ENCODE measurements at regions not wholly inside any gene's neighbourhood (a gene's known extent, or its start where the extent isn't known, plus 50 kb on each side); places are given as distances from the start of the nearest gene placed in this dataset.

DNA sequence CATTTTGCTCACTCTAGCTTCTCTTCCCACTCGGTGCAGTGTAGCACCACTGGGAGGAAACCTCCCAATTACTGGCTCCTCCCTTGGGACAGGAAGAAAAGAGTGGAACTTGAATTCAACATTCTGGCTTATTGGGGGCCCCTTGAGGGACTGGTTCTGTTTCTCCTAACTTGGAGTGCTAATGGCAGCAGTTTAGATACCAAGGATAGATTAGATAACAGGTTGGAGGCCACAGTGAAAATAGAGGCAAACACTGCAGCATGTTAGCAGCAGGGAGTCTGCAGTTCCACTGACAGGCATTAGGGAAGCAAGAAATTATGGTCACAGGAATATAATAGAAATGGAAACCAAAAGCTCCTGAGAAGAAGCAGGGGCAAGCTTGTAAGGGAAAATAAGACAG, 322.0 kb downstream of the ABCC12 start (continued):
- TF ChIP-seq, protein P1, sequence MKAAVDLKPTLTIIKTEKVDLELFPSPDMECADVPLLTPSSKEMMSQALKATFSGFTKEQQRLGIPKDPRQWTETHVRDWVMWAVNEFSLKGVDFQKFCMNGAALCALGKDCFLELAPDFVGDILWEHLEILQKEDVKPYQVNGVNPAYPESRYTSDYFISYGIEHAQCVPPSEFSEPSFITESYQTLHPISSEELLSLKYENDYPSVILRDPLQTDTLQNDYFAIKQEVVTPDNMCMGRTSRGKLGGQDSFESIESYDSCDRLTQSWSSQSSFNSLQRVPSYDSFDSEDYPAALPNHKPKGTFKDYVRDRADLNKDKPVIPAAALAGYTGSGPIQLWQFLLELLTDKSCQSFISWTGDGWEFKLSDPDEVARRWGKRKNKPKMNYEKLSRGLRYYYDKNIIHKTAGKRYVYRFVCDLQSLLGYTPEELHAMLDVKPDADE (IDR thresholded peaks at IDR 0.05) = no peak
- TF ChIP-seq JUNB (IDR thresholded peaks at IDR 0.05; ENCODE audit: unreplicated experiment) = no peak
- no peak for TF ChIP-seq STAT1 (IDR thresholded peaks at IDR 0.05; ENCODE audit: unreplicated experiment)
- TF ChIP-seq POLR2AphosphoS5 (IDR thresholded peaks at IDR 0.05; ENCODE audit: low read depth) = no peak

DNA sequence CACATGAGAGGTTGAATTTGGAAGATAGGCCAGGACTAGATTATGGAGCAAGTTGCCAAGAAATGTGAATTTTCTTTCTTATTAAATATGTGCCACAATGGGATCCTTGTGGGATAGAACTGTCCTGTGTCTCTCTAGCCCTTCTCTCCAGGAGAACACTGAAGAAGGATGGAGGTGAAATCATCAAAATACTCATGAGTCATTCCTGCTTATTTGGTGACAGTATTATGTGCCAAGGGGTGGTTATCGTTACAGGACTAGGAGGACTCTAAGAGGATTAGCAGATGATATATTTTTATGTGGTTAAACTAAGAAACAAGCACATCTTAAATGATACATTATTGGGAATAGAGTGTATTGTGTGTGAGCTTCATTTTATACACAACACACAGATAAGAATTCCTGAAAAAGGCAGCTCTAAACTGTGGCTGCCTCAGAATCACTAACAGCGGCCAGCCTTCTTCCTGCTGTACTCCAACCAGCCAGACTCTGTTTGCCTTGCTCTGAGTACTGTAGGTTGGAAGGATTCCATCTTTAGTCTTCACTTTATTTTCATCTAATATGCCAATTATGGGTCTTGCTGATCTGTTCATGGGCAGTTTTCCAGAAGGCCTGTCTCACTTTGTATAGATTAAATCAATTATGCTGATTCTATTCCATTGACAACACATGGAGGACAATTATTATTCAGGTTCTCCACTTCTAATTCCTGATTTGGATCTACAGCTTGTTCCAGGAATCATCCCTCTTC, 325.8 kb downstream of the ABCC12 start:
- Mint-ChIP-seq H3K27ac (no peak overlapping the region), H3K4me3 (no peak overlapping the region), H3K9me3 (peaks cover 33% of the 10 kb centered on the region), H3K27me3 (ENCODE audit: insufficient read depth, low read depth, poor library complexity) (no peaks in the 10 kb centered on the region), H3K36me3 (ENCODE audit: low read depth) (peaks cover 17% of the 10 kb centered on the region), H3K4me1 (no peaks in the 10 kb centered on the region)
- H3F3A ChIP-seq (replicated peaks; ENCODE audit: low read depth) = no peaks in the 10 kb centered on the region
- no peaks in the 10 kb centered on the region for H4K20me1 ChIP-seq (replicated peaks; ENCODE audit: insufficient read depth)
- H3K27ac ChIP-seq (ENCODE audit: low read depth) = no peak overlapping the region
- H3K4me3 ChIP-seq = no peak overlapping the region
- no peak overlapping the region for H3K4me2 ChIP-seq
- no peaks in the 10 kb centered on the region for H3K79me2 ChIP-seq (replicated peaks; ENCODE audit: insufficient read depth)
- H3K9me2 ChIP-seq (ENCODE audit: insufficient read depth) = peaks cover 27% of the 10 kb centered on the region; the same call in 1 of the 2 replicates
- DNase-seq (ENCODE audit: low spot score) (no peak), ATAC-seq (no peak)
- no peaks in the 10 kb centered on the region for H3K4me1 ChIP-seq (ENCODE audit: insufficient read depth)
- TF ChIP-seq ZNF114 (CRISPR knock-in tag; IDR thresholded peaks at IDR 0.05) = no peak
- no peak for TF ChIP-seq EZH2 (IDR thresholded peaks at IDR 0.05; ENCODE audit: low read depth, unreplicated experiment)
- no peak for TF ChIP-seq POLR2AphosphoS5 (IDR thresholded peaks at IDR 0.05; ENCODE audit: low read depth)
- no peak for TF ChIP-seq NANOG (IDR thresholded peaks at IDR 0.05; ENCODE audit: borderline replicate concordance)
- TF ChIP-seq JUNB (IDR thresholded peaks at IDR 0.05; ENCODE audit: unreplicated experiment) = no peak
- TF ChIP-seq, protein P2, sequence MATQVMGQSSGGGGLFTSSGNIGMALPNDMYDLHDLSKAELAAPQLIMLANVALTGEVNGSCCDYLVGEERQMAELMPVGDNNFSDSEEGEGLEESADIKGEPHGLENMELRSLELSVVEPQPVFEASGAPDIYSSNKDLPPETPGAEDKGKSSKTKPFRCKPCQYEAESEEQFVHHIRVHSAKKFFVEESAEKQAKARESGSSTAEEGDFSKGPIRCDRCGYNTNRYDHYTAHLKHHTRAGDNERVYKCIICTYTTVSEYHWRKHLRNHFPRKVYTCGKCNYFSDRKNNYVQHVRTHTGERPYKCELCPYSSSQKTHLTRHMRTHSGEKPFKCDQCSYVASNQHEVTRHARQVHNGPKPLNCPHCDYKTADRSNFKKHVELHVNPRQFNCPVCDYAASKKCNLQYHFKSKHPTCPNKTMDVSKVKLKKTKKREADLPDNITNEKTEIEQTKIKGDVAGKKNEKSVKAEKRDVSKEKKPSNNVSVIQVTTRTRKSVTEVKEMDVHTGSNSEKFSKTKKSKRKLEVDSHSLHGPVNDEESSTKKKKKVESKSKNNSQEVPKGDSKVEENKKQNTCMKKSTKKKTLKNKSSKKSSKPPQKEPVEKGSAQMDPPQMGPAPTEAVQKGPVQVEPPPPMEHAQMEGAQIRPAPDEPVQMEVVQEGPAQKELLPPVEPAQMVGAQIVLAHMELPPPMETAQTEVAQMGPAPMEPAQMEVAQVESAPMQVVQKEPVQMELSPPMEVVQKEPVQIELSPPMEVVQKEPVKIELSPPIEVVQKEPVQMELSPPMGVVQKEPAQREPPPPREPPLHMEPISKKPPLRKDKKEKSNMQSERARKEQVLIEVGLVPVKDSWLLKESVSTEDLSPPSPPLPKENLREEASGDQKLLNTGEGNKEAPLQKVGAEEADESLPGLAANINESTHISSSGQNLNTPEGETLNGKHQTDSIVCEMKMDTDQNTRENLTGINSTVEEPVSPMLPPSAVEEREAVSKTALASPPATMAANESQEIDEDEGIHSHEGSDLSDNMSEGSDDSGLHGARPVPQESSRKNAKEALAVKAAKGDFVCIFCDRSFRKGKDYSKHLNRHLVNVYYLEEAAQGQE (IDR thresholded peaks at IDR 0.05; ENCODE audit: unreplicated experiment) = no peak
- TF ChIP-seq, protein P1 (IDR thresholded peaks at IDR 0.05) = no peak
- H3K36me3 ChIP-seq (ENCODE audit: insufficient read depth) = no peaks in the 10 kb centered on the region; the same call in 1 of the 2 replicates
- no peak overlapping the region for H2AFZ ChIP-seq
- H3K27me3 ChIP-seq (ENCODE audit: insufficient read depth) = no peaks in the 10 kb centered on the region
